Urinary bladder (tissue), 3 donors: ENCODE measurements at regions not wholly inside any gene's neighbourhood (a gene's known extent, or its start where the extent isn't known, plus 50 kb on each side); places are given as distances from the start of the nearest gene placed in this dataset.

Experiments used
- DNase-seq: peaks from one replicate; pipeline ENCODE4 v3.0.0-alpha.2; 2015; ENCODE audit errors: extremely low spot score
- H3K27ac ChIP-seq: one replicate; pipeline ENCODE4 v1.5.1; 2013; ENCODE audit warnings: low read depth, mild to moderate bottlenecking, moderate library complexity
- H3K36me3 ChIP-seq: one replicate; pipeline ENCODE4 v1.6.1; 2013; ENCODE audit warnings: mild to moderate bottlenecking, moderate library complexity; ENCODE audit not compliant: insufficient read depth
- H3K4me1 ChIP-seq: one replicate; pipeline ENCODE4 v1.6.1; 2013; ENCODE audit warnings: mild to moderate bottlenecking, moderate library complexity; ENCODE audit not compliant: insufficient read depth
- H3K4me3 ChIP-seq: one replicate; pipeline ENCODE4 v1.5.1; 2013; ENCODE audit warnings: low read depth, low read length
- WGBS: extraction: QIAGEN DNeasy Blood & Tissue Kit; methylation state at CpG from one replicate; pipeline ENCODE4 v1.1.7; 2013; 5-methylcytosine and 5-hydroxymethylcytosine counted together
- donor health status: healthy with polysubstance abuse.
- donor health status: healthy.

DNA sequence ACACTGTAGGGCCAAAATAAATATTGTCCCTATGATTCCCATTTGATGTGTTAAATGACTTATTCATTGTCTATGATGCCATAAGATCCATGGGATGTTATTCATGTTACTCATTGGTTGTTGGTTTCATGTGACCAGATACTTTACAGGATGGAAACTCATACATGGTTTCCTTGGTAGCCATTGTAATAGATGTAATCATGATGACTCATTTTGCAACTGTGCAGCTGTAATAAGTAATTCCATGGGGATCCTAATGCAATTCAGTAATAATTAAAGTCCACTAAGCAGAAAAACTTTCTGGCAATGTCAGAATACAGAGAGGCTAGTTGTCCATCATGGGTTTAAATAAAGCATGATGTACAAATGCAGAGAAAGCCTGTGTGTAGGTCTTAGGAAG, 389.7 kb upstream of the NR3C2 start:
- Histone ChIP-seq H3K4me1 (no peaks in the 10 kb centered on the region), H3K4me3 (no peak overlapping the region), H3K36me3 (no peaks in the 10 kb centered on the region), H3K27ac (no peak overlapping the region)
- DNase-seq: no peak

DNA sequence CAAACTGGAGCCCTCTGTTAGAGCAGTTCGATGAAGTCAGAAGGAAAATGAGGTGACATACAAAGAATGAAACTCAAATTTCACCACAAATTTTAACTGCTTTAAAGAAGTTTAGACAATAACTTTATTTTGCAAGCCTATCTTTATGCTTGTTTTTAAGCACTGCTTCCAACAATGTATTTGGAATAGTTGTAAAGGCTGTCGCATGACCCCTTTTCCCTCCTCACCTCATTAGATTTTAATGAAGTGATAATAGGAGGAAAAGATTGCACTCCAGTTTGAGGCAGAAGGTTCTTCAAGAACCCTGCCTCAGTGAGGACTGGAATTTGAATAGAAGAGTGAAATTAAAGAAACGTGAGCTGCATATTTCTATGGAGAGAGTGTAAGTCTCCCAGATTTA, 386.1 kb upstream of the NR3C2 start:
- DNase-seq: no peak
- Histone ChIP-seq H3K36me3 (no peaks in the 10 kb centered on the region), H3K4me3 (no peak overlapping the region), H3K27ac (no peak overlapping the region), H3K4me1 (no peaks in the 10 kb centered on the region)
- 55% methylated on average over 3 of the region's 3 CpGs for WGBS

- no peaks in the 10 kb centered on the region for H3K36me3 ChIP-seq
- no peaks in the 10 kb centered on the region for H3K4me1 ChIP-seq
- H3K4me3 ChIP-seq: no peak overlapping the region
- H3K27ac ChIP-seq: no peak overlapping the region
- WGBS: 62% methylated on average over 2 of the region's 2 CpGs
- DNase-seq: no peak
Measured at GRCh38 chr4:148827781-148828180, 385.6 kb upstream of the NR3C2 start.

DNA sequence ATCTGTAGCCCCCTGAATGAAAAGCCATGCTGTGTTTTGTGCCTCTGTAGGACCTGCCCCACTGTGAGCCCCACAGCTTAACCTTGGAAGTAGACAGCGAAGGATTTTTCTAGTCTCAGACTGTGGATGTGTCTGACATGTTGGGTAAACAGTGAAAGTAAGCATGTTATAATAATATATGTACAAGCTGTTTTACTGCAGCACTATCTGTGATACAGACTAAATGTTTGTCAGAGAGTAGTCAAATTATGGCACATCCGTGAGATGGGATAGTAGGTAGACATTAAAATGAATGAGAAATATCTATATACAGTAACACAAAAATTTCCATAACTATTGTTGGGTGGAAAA, 381.2 kb upstream of the NR3C2 start:
- Histone ChIP-seq H3K4me1 (no peaks in the 10 kb centered on the region), H3K27ac (no peak overlapping the region), H3K4me3 (no peak overlapping the region), H3K36me3 (no peaks in the 10 kb centered on the region)
- WGBS: 80% methylated on average over 2 of the region's 2 CpGs
- no peak for DNase-seq

GRCh38 chr4:148822572-148823418, 380.6 kb upstream of the NR3C2 start:
- 89% methylated on average over 5 of the region's 5 CpGs for WGBS
- H3K4me1 ChIP-seq: no peaks in the 10 kb centered on the region
- H3K27ac ChIP-seq: no peak overlapping the region
- no peaks in the 10 kb centered on the region for H3K36me3 ChIP-seq
- no peak for DNase-seq
- H3K4me3 ChIP-seq: no peak overlapping the region

GRCh38 chr4:148814030-148814429, 371.8 kb upstream of the NR3C2 start:
- no peaks in the 10 kb centered on the region for H3K36me3 ChIP-seq
- H3K4me3 ChIP-seq: no peak overlapping the region
- H3K27ac ChIP-seq: no peak overlapping the region
- H3K4me1 ChIP-seq: no peaks in the 10 kb centered on the region
- 89% methylated on average over 1 of the region's 1 CpG for WGBS
- DNase-seq: no peak

- Histone ChIP-seq H3K27ac (no peak overlapping the region), H3K4me3 (no peak overlapping the region)
Measured at GRCh38 chr4:148813289-148813688, 371.1 kb upstream of the NR3C2 start.

DNA sequence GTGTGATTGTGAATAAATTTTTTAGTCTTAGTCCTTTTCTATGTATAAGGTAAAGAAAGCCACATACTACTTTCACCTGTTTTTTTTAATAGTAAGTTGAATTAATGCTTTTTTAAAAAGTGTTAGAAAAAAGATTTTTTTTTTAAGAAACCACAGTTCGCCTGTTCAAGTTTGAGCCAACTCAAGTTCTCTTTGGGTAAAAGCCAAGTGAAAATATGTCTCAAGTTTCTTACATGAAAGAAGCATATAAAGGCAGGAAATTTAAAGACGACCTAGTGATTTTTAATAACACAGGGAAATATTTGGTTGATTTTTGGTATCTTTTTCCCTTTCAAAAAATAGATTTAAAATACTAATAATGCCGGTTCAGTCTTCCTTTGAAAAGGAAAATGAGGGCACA, 369.9 kb upstream of the NR3C2 start:
- Histone ChIP-seq H3K4me3 (no peak overlapping the region), H3K4me1 (no peaks in the 10 kb centered on the region), H3K27ac (no peak overlapping the region), H3K36me3 (no peaks in the 10 kb centered on the region)
- 61% methylated on average over 3 of the region's 3 CpGs for WGBS
- DNase-seq: no peak

More at GRCh38 chr4:148813289-148813688, 371.1 kb upstream of the NR3C2 start:
- Histone ChIP-seq H3K4me1 (no peaks in the 10 kb centered on the region), H3K36me3 (no peaks in the 10 kb centered on the region)
- no peak for DNase-seq

DNA sequence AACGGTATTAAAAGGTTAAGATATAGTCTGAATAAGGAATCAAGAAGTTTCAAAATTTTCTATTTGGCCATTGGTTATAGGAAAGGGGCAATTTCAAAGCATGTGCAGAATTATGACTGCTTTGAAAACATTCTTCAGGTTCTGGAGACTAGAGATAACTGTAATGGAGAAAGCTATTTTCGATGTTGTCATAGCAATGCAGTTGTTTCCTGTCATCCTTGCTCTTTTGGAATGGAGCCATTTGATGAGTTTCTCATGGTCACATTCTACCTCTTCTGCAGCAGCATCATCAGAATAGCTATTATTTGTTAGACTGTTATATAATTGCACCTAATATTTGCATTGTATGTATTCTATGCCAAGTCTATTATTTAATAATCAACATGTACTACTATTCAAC, 368.2 kb upstream of the NR3C2 start:
- no peaks in the 10 kb centered on the region for H3K36me3 ChIP-seq
- H3K4me3 ChIP-seq: no peak overlapping the region
- DNase-seq: no peak
- WGBS: 90% methylated on average over 2 of the region's 2 CpGs
- H3K27ac ChIP-seq: no peak overlapping the region
- no peaks in the 10 kb centered on the region for H3K4me1 ChIP-seq

DNA sequence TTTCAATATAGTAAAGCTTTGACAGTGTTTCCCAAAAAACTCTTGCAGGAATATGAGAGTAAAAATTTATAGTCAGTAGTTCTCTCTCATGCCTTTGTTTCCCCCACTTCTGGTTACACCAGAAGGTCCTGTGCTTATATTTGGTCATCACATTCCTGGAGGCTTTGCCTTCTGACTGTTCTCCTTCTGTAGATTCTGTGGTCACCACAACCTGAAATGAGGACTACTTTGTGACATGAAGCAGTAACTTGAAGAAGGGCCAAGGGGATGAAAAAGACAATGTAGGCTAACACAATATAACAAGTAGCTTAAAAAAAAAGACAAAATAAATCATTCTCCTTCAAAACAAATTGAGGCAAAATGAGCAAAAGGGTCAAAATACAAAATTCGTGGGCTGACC, 366.2 kb upstream of the NR3C2 start:
- no peak overlapping the region for H3K4me3 ChIP-seq
- no peaks in the 10 kb centered on the region for H3K36me3 ChIP-seq
- WGBS: 80% methylated on average over 1 of the region's 1 CpG
- DNase-seq: no peak
- H3K4me1 ChIP-seq: no peaks in the 10 kb centered on the region
- no peak overlapping the region for H3K27ac ChIP-seq

GRCh38 chr4:148800940-148801339, 358.7 kb upstream of the NR3C2 start:
- no peak for DNase-seq
- no peak overlapping the region for H3K4me3 ChIP-seq
- WGBS: 93% methylated on average over 4 of the region's 4 CpGs
- no peaks in the 10 kb centered on the region for H3K36me3 ChIP-seq
- H3K27ac ChIP-seq: no peak overlapping the region
- H3K4me1 ChIP-seq: no peaks in the 10 kb centered on the region

- Histone ChIP-seq H3K27ac (no peak overlapping the region), H3K4me3 (no peak overlapping the region), H3K36me3 (no peaks in the 10 kb centered on the region), H3K4me1 (no peaks in the 10 kb centered on the region)
- no peak for DNase-seq
- WGBS: 87% methylated on average over 1 of the region's 1 CpG
Measured at GRCh38 chr4:148800336-148800885, 358.2 kb upstream of the NR3C2 start.

- H3K36me3 ChIP-seq: no peaks in the 10 kb centered on the region
- 73% methylated on average over 7 of the region's 7 CpGs for WGBS
- DNase-seq: no peak
Measured at GRCh38 chr4:148795156-148795864, 353.1 kb upstream of the NR3C2 start.

GRCh38 chr4:148793221-148793620, 351.0 kb upstream of the NR3C2 start:
- Histone ChIP-seq H3K4me1 (no peaks in the 10 kb centered on the region), H3K27ac (no peak overlapping the region), H3K36me3 (no peaks in the 10 kb centered on the region), H3K4me3 (no peak overlapping the region)
- no peak for DNase-seq
- WGBS: 96% methylated on average over 2 of the region's 2 CpGs

More at GRCh38 chr4:148795156-148795864, 353.1 kb upstream of the NR3C2 start:
- H3K27ac ChIP-seq: no peak overlapping the region
- no peaks in the 10 kb centered on the region for H3K4me1 ChIP-seq
- no peak overlapping the region for H3K4me3 ChIP-seq
